GM21390 (cell line): ENCODE measurements at regions not wholly inside any gene's neighbourhood (a gene's known extent, or its start where the extent isn't known, plus 50 kb on each side); places are given as distances from the start of the nearest gene placed in this dataset.

ENCODE experiments used
- ATAC-seq: cut with Tn5 transposase; IDR thresholded peaks from one replicate; pipeline ENCODE4 v1.9.1; 2021; ENCODE audit not compliant: unreplicated experiment

GRCh38 chr2:117067900-117068299, 746.6 kb upstream of the DDX18 start:
- no peak for ATAC-seq

- ATAC-seq = no peak
Measured at GRCh38 chr2:117068371-117068770, 746.1 kb upstream of the DDX18 start.

- no peak for ATAC-seq
Measured at GRCh38 chr2:117071556-117072102, 742.9 kb upstream of the DDX18 start.

GRCh38 chr2:117074756-117075155, 739.7 kb upstream of the DDX18 start:
- ATAC-seq = no peak

GRCh38 chr2:117085256-117085655, 729.2 kb upstream of the DDX18 start:
- ATAC-seq = no peak

- no peak for ATAC-seq
Measured at GRCh38 chr2:117085737-117086136, 728.8 kb upstream of the DDX18 start.

GRCh38 chr2:117086174-117086942, 728.1 kb upstream of the DDX18 start:
- no peak for ATAC-seq

GRCh38 chr2:117086943-117087250, 727.6 kb upstream of the DDX18 start:
- no peak for ATAC-seq

GRCh38 chr2:117087535-117088291, 726.8 kb upstream of the DDX18 start:
- no peak for ATAC-seq

- no peak for ATAC-seq
Measured at GRCh38 chr2:117091041-117091837, 723.3 kb upstream of the DDX18 start.

- no peak for ATAC-seq
Measured at GRCh38 chr2:117101613-117102012, 712.9 kb upstream of the DDX18 start.

GRCh38 chr2:117108741-117109267, 705.7 kb upstream of the DDX18 start:
- ATAC-seq = no peak

GRCh38 chr2:117118994-117119393, 695.5 kb upstream of the DDX18 start:
- no peak for ATAC-seq

- ATAC-seq = no peak
Measured at GRCh38 chr2:117123362-117123761, 691.1 kb upstream of the DDX18 start.

- no peak for ATAC-seq
Measured at GRCh38 chr2:117126656-117127055, 687.8 kb upstream of the DDX18 start.

- no peak for ATAC-seq
Measured at GRCh38 chr2:117127680-117128079, 686.8 kb upstream of the DDX18 start.

- no peak for ATAC-seq
Measured at GRCh38 chr2:117128461-117128860, 686.0 kb upstream of the DDX18 start.

GRCh38 chr2:117137371-117137770, 677.1 kb upstream of the DDX18 start:
- ATAC-seq = no peak

GRCh38 chr2:117169036-117169765, 645.3 kb upstream of the DDX18 start:
- ATAC-seq = no peak

GRCh38 chr2:117170897-117171296, 643.6 kb upstream of the DDX18 start:
- ATAC-seq = no peak

- ATAC-seq = no peak
Measured at GRCh38 chr2:117179405-117179804, 635.1 kb upstream of the DDX18 start.
